HG03469 (cell line): ENCODE measurements at regions not wholly inside any gene's neighbourhood (a gene's known extent, or its start where the extent isn't known, plus 50 kb on each side); places are given as distances from the start of the nearest gene placed in this dataset.

Source experiments
- ATAC-seq: cut with Tn5 transposase; IDR thresholded peaks from one replicate; pipeline ENCODE4 v1.9.1; 2021; ENCODE audit warnings: mild to moderate bottlenecking, moderate library complexity, moderate number of reproducible peaks; ENCODE audit not compliant: unreplicated experiment

DNA sequence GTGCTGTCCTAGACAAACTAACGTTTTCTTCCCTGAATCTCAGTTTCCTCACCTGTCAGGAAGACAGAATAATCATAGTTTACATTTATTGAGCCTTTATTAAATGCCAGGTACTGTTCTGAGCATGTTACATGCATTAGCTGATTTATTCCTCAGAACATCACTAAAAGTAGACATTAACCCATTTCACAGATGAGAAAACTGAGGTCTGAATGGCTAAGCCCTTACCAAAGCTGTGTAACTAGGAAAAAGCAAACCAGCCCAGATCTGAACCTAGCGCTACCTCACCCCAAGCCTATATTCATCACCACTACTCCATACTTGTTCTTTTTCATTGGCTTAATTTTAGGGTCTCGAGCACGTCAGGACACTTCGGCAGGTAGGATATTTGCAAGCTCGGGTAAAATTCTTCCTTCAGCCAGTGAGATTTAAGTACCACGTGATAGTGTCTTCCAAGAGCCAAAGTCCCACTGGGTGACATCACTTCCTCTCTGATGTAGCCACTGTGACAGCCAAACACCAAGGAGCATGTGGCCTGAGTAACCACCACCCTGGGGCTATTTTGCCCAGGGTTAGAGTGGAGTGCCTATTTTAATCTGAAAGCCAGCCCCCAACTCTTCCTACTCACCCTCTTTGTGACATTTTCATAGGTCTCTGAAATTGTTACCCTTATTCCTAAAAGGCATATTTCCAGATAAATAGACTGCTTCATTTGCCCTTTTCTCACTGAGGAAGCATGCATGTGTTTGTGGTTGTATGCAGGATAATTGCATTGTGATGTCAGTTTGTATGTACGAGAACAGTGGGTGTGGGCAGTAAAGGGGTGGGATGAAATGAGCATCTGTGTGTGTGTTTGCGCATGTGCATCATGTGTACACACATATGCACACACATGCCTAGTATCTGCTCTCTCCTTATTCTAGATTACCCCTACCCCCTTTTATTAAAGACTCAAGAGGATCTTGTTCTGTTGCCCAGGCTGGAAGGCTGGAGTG, 62.2 kb upstream of the WSCD2 start:
- no peak for ATAC-seq

DNA sequence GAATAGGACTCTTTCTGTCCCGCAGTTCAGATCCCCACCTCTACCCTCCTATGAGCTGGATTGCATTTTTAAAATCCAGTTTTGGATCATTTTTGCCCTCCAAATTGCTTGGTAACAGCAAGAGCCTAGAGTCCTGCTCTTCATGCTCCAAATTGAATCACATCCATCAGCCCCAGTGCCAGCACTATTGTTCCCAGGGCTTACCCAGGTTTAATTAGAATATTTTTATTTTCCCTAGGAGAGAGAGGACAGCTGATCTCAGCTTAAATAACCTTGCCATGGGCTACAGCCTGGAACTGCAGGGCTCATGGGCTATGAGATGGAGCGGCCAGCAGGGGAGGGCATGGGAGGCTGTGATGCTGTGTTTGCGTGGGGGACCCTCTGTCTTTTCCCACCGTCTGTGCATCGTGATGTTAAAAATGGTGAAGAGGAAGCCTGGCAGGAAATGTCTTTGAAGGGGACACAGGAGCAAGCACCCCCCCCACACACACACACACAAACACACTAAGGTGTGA, 59.4 kb upstream of the WSCD2 start:
- no peak for ATAC-seq

DNA sequence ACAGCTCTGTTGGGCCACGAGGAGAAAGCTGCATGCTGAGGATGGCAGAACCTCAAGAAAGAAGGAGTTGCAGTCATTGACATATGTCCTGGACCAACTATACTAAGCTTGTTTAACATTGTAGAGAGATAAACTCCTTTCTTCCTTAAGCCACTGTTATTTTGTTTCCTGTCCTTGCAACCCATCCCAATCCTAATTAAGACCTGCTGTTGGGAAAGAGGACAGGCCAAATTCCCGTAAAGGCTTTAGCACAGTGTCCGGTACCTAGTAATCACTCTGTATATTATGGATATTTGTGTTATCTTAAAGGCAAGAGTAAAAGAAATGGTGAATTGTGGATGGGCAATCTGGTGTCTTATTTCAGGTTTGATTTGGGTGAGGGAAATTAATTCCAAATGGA, 53.5 kb upstream of the WSCD2 start:
- ATAC-seq: no peak

DNA sequence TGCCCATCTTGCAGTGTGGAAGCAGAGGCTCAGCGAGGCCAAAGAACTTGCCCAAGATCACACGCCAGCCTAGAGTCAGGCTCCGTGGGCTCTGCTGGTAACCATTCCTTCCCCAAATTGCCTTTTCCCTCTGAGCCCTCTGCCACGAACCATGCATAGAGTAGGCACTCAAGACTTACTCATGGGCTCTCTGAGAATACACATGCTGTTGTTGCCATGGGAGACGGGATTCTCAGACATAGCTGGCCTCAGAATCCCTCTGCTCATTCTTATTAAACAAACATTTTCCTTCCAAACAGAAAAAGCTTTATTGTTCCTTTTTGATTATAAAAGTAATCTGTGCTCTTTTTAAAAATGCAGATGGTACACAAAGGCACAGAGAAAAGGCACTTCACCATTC, 52.5 kb upstream of the WSCD2 start:
- no peak for ATAC-seq

DNA sequence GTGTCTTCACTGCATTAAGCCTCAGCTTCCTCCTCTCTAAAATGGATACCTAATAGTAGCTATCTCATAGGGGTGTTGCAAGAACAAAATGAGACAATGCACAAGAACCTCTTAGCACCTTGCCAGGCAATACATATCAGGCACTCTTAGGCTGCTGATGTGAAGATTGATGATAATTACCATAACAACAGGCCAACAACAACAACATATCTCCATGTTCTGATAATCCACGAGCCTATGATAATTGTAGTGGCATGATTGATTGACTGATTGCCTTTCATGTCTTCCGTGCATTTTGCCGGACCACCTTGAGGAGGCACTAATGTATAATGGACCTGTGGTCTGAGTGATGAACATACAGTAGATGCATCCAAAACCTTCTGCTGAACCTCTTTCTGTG, 50.7 kb upstream of the WSCD2 start:
- no peak for ATAC-seq
